AG04449 (cell line): ENCODE measurements at regions not wholly inside any gene's neighbourhood (a gene's known extent, or its start where the extent isn't known, plus 50 kb on each side); places are given as distances from the start of the nearest gene placed in this dataset.

ENCODE experiments used
- CTCF ChIA-PET: fragments of 350-600 bp; formaldehyde crosslinking; extraction: SDS; loops from one replicate; lab custom pipeline; 2021; ENCODE audit warnings: antibody characterized with exemption; lab: Yijun Ruan, JAX
- POLR2A ChIA-PET: fragments of 400-600, 350-600 bp; formaldehyde crosslinking; extraction: SDS; loops from one replicate; lab custom pipeline; 2020; ENCODE audit warnings: antibody characterized with exemption, inconsistent platforms; lab: Yijun Ruan, JAX
- DNase-seq: peaks from one replicate; pipeline ENCODE4 v3.0.0-alpha.2; 2010; ENCODE audit warnings: low read depth, low spot score
- H3K4me3 ChIP-seq: 2 replicates; pipeline ENCODE4 v1.5.1; 2011; ENCODE audit warnings: low read depth, mild to moderate bottlenecking, control low read depth, low read length
- CTCF ChIP-seq: IDR thresholded peaks from one replicate; pipeline ENCODE4 v1.5.1; 2011; ENCODE audit warnings: mild to moderate bottlenecking, moderate library complexity, low read length, control low read depth, inconsistent platforms; ENCODE audit not compliant: insufficient read depth; ENCODE audit errors: missing control alignments

DNA sequence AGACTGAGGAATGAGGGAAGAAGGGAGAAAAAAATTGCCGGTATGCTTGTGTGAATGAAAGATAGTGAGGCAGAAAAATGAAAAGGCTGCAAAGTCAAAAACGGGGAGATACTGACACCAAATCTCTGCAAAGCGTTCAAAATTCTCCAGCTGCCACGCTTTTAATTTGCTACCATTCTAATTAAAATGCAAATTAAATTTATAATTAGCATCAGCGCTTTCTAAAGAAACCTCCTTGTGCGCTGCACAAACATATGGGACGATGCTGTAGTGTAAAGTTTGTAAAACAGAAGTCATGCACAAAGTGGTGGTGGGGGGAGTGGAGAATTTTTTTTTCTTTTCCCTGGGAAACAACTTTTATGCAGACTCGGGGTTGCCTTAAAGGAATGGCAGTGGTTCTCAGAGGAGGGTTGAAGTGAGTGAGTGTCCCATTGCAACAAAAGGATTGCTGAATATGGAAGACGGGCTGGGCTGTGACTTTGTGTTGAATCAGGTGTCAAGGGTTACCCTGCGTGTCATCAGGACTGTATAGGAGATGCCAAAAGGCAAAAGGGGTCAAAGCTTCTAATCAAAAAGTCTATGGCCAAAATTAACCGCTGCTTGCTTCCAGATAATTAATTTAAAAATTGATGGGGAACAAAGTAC, 472.2 kb downstream of the NR2F2 start:
- no peak for DNase-seq
- no peak overlapping the region for H3K4me3 ChIP-seq
- POLR2A ChIA-PET: no interaction called here
- CTCF ChIA-PET: no interaction called here
- no peak for TF ChIP-seq CTCF

- no peak for DNase-seq
- no peak for TF ChIP-seq CTCF
- ChIA-PET POLR2A (no interaction called here), CTCF (no interaction called here)
- H3K4me3 ChIP-seq: no peak overlapping the region
These were observed 474.3 kb downstream of the NR2F2 start for GRCh38 chr15:96804754-96805153.

GRCh38 chr15:96807361-96807760, 476.9 kb downstream of the NR2F2 start:
- no peak overlapping the region for H3K4me3 ChIP-seq
- no peak for TF ChIP-seq CTCF
- ChIA-PET CTCF (no interaction called here), POLR2A (no interaction called here)
- no peak for DNase-seq

GRCh38 chr15:96817900-96818299, 487.4 kb downstream of the NR2F2 start:
- CTCF ChIA-PET: no interaction called here
- no peak for TF ChIP-seq CTCF
- DNase-seq: no peak
- H3K4me3 ChIP-seq: no peak overlapping the region
- POLR2A ChIA-PET: no interaction called here

GRCh38 chr15:96818861-96819260, 488.4 kb downstream of the NR2F2 start:
- no peak for TF ChIP-seq CTCF
- no peak for DNase-seq
- ChIA-PET POLR2A (no interaction called here), CTCF (no interaction called here)
- H3K4me3 ChIP-seq: no peak overlapping the region

GRCh38 chr15:96827981-96828380, 497.5 kb downstream of the NR2F2 start:
- no peak overlapping the region for H3K4me3 ChIP-seq
- POLR2A ChIA-PET: no interaction called here
- no peak for DNase-seq
- no peak for TF ChIP-seq CTCF
- CTCF ChIA-PET: no interaction called here
